Lower lobe of right lung (tissue), 2 donors: ENCODE measurements at regions not wholly inside any gene's neighbourhood (a gene's known extent, or its start where the extent isn't known, plus 50 kb on each side); places are given as distances from the start of the nearest gene placed in this dataset.

ENCODE experiments used
- ATAC-seq, 2 donors: fragments of 200-7000 bp; cut with Tn5 transposase; one replicate each; pipeline ENCODE4 v1.9.1; 2020 to 2022; ENCODE audit warnings: mild to moderate bottlenecking in 2 of 2, moderate library complexity in 2 of 2
- DNase-seq: peaks from one replicate; pipeline ENCODE4 v3.0.0-alpha.2; 2020
- H3K27ac ChIP-seq: fragments of 200-600 bp; one replicate; pipeline ENCODE4 v1.8.0; 2022
- H3K27me3 ChIP-seq: fragments of 200-600 bp; one replicate; pipeline ENCODE4 v1.8.0; 2022; ENCODE audit warnings: low read depth
- H3K36me3 ChIP-seq: fragments of 200-600 bp; one replicate; pipeline ENCODE4 v1.8.0; 2022; ENCODE audit warnings: mild to moderate bottlenecking
- H3K4me1 ChIP-seq: fragments of 200-600 bp; one replicate; pipeline ENCODE4 v1.8.0; 2022
- H3K4me3 ChIP-seq: fragments of 200-600 bp; one replicate; pipeline ENCODE4 v1.8.0; 2022; ENCODE audit warnings: mild to moderate bottlenecking
- H3K9me3 ChIP-seq: fragments of 200-600 bp; one replicate; pipeline ENCODE4 v1.8.0; 2022
- CTCF ChIP-seq: fragments of 200-600 bp; IDR thresholded peaks from one replicate; pipeline ENCODE4 v1.8.0; 2022; ENCODE audit warnings: antibody characterized with exemption, mild to moderate bottlenecking
- intact Hi-C: fragments of 100-400 bp; cut with DNase I; formaldehyde crosslinking; loops from one replicate; pipeline ENCODE4 v1.11.0; 2022
- donor health status: DM: no; HTN: yes; CAD: no; lungs with severe emphysema.

- TF ChIP-seq CTCF: no peak
- ATAC-seq: no peak
- no peaks in the 10 kb centered on the region for H3K36me3 ChIP-seq
- no peak for DNase-seq
- no peaks in the 10 kb centered on the region for H3K9me3 ChIP-seq
- H3K27me3 ChIP-seq: no peaks in the 10 kb centered on the region
- H3K4me3 ChIP-seq: no peak overlapping the region
- H3K27ac ChIP-seq: no peak overlapping the region
- intact Hi-C loops: no loop called here
- H3K4me1 ChIP-seq: no peaks in the 10 kb centered on the region
Measured at GRCh38 chr21:32884062-32884461, 112.5 kb upstream of the PAXBP1 start.

- no peak for DNase-seq
- intact Hi-C loops: no loop called here
Measured at GRCh38 chr21:32886339-32886738, 114.8 kb upstream of the PAXBP1 start.

GRCh38 chr21:32887026-32887425 lies 115.5 kb upstream of the PAXBP1 start:
- H3K4me3 ChIP-seq: no peak overlapping the region
- intact Hi-C loops: no loop called here
- no peak overlapping the region for H3K27ac ChIP-seq
- H3K9me3 ChIP-seq: no peaks in the 10 kb centered on the region
- DNase-seq: no peak
- no peaks in the 10 kb centered on the region for H3K27me3 ChIP-seq
- no peak for TF ChIP-seq CTCF
- no peaks in the 10 kb centered on the region for H3K36me3 ChIP-seq
- H3K4me1 ChIP-seq: no peaks in the 10 kb centered on the region
- ATAC-seq: no peak

More at GRCh38 chr21:32886339-32886738, 114.8 kb upstream of the PAXBP1 start:
- H3K4me3 ChIP-seq: peak overlapping the region; percentile 21
- H3K27ac ChIP-seq: no peak overlapping the region
- H3K4me1 ChIP-seq: no peaks in the 10 kb centered on the region
- no peaks in the 10 kb centered on the region for H3K27me3 ChIP-seq
- H3K9me3 ChIP-seq: no peaks in the 10 kb centered on the region
- H3K36me3 ChIP-seq: no peaks in the 10 kb centered on the region
- peak; percentile 47 to 56 for ATAC-seq
- TF ChIP-seq CTCF: no peak

GRCh38 chr21:32888971-32889370 lies 117.4 kb upstream of the PAXBP1 start:
- H3K27me3 ChIP-seq: no peaks in the 10 kb centered on the region
- no peak for ATAC-seq
- no peak overlapping the region for H3K4me3 ChIP-seq
- no peak for TF ChIP-seq CTCF
- DNase-seq: no peak
- no peaks in the 10 kb centered on the region for H3K4me1 ChIP-seq
- no peaks in the 10 kb centered on the region for H3K36me3 ChIP-seq
- H3K27ac ChIP-seq: no peak overlapping the region
- H3K9me3 ChIP-seq: no peaks in the 10 kb centered on the region
- intact Hi-C loops: no loop called here

GRCh38 chr21:32889596-32889995 lies 118.0 kb upstream of the PAXBP1 start:
- no peaks in the 10 kb centered on the region for H3K36me3 ChIP-seq
- H3K27ac ChIP-seq: no peak overlapping the region
- H3K9me3 ChIP-seq: no peaks in the 10 kb centered on the region
- no peak overlapping the region for H3K4me3 ChIP-seq
- H3K27me3 ChIP-seq: no peaks in the 10 kb centered on the region
- intact Hi-C loops: no loop called here
- DNase-seq (no peak), ATAC-seq (no peak)
- H3K4me1 ChIP-seq: no peaks in the 10 kb centered on the region
- TF ChIP-seq CTCF: no peak

GRCh38 chr21:32894321-32894720 lies 122.8 kb upstream of the PAXBP1 start:
- no peaks in the 10 kb centered on the region for H3K36me3 ChIP-seq
- H3K27ac ChIP-seq: no peak overlapping the region
- H3K27me3 ChIP-seq: no peaks in the 10 kb centered on the region
- H3K4me3 ChIP-seq: no peak overlapping the region
- no peaks in the 10 kb centered on the region for H3K4me1 ChIP-seq
- intact Hi-C loops: no loop called here
- no peak for TF ChIP-seq CTCF
- ATAC-seq (no peak), DNase-seq (no peak)
- H3K9me3 ChIP-seq: no peaks in the 10 kb centered on the region
